GM23248 (cell line): ENCODE measurements at regions not wholly inside any gene's neighbourhood (a gene's known extent, or its start where the extent isn't known, plus 50 kb on each side); places are given as distances from the start of the nearest gene placed in this dataset.

Experiments
- DNase-seq: peaks from one replicate; pipeline ENCODE4 v3.0.0-alpha.2; 2015
- H2AFZ ChIP-seq: fragments of 200-600 bp; sonication (generic); 2 replicates; pipeline ENCODE4 v1.6.1; 2016; ENCODE audit warnings: antibody characterized with exemption
- H3F3A ChIP-seq: fragments of 200-600 bp; sonication (generic); 2 replicates; pipeline ENCODE4 v1.6.1; 2016; ENCODE audit warnings: mild to moderate bottlenecking, antibody characterized with exemption, mixed run types; ENCODE audit not compliant: insufficient read depth
- H3K27ac ChIP-seq: fragments of 200-600 bp; sonication (generic); 2 replicates; pipeline ENCODE4 v1.5.1; 2016; ENCODE audit warnings: mild to moderate bottlenecking
- H3K27me3 ChIP-seq: fragments of 200-600 bp; sonication (generic); replicated peaks from 2 replicates; pipeline ENCODE4 v1.6.1; 2016; ENCODE audit warnings: mild to moderate bottlenecking; ENCODE audit not compliant: insufficient read depth
- H3K36me3 ChIP-seq: fragments of 200-600 bp; sonication (generic); 2 replicates; pipeline ENCODE4 v1.6.1; 2016; ENCODE audit warnings: low read depth, mild to moderate bottlenecking
- H3K4me1 ChIP-seq: fragments of 200-600 bp; sonication (generic); 2 replicates; pipeline ENCODE4 v1.6.1; 2016; ENCODE audit warnings: mild to moderate bottlenecking; ENCODE audit not compliant: insufficient read depth
- H3K4me2 ChIP-seq: fragments of 200-600 bp; sonication (generic); one replicate; pipeline ENCODE4 v1.6.1; 2016; ENCODE audit warnings: mild to moderate bottlenecking; ENCODE audit not compliant: unreplicated experiment
- H3K4me3 ChIP-seq: fragments of 200-600 bp; sonication (generic); 2 replicates; pipeline ENCODE4 v1.5.1; 2016; ENCODE audit warnings: mild to moderate bottlenecking
- H3K79me2 ChIP-seq: fragments of 200-600 bp; sonication (generic); 2 replicates; pipeline ENCODE4 v1.6.1; 2016; ENCODE audit warnings: mild to moderate bottlenecking; ENCODE audit not compliant: insufficient read depth
- H3K9ac ChIP-seq: fragments of 200-600 bp; sonication (generic); 2 replicates; pipeline ENCODE4 v1.6.1; 2016; ENCODE audit warnings: mild to moderate bottlenecking
- H3K9me2 ChIP-seq: fragments of 200-600 bp; sonication (generic); 2 replicates; pipeline ENCODE4 v1.6.1; 2016; ENCODE audit warnings: mixed run types, mild to moderate bottlenecking, moderate library complexity; ENCODE audit not compliant: insufficient read depth
- H3K9me3 ChIP-seq: fragments of 200-600 bp; sonication (generic); one replicate; pipeline ENCODE4 v1.6.1; 2017; ENCODE audit warnings: low read depth
- H4K20me1 ChIP-seq: fragments of 200-600 bp; sonication (generic); 2 replicates; pipeline ENCODE4 v1.6.0; 2016; ENCODE audit not compliant: insufficient read depth
- EZH2 ChIP-seq: fragments of 200-600 bp; sonication (generic); IDR thresholded peaks from 2 replicates; pipeline ENCODE4 v1.6.1; 2018; ENCODE audit warnings: antibody characterized with exemption, mild to moderate bottlenecking; ENCODE audit not compliant: insufficient read depth, poor library complexity, severe bottlenecking
- EZH2phosphoT487 ChIP-seq: fragments of 200-600 bp; sonication (generic); IDR thresholded peaks from 2 replicates; pipeline ENCODE4 v1.6.1; 2018; ENCODE audit warnings: antibody characterized with exemption, moderate library complexity, mild to moderate bottlenecking, low read depth; ENCODE audit not compliant: insufficient read depth
- WGBS, 2 experiments: methylation state at CpG; one replicate each; pipeline ENCODE4 v1.1.6; 2015 to 2017; ENCODE audit warnings: low lambda C conversion rate in 2 of 2, low coverage in 1 of 2; ENCODE audit errors: missing lambda C conversion rate in 2 of 2; 5-methylcytosine and 5-hydroxymethylcytosine counted together
- in situ Hi-C: fragments of 300-500 bp; cut with MboI; formaldehyde crosslinking; loops from 2 replicates; pipeline ENCODE4 v1.15.0; 2020

- no peak for DNase-seq
- no peaks in the 10 kb centered on the region for H3K79me2 ChIP-seq
- H2AFZ ChIP-seq: no peak overlapping the region
- H4K20me1 ChIP-seq: no peaks in the 10 kb centered on the region
- no peaks in the 10 kb centered on the region for H3K4me1 ChIP-seq
- in situ Hi-C loops: no loop called here
- TF ChIP-seq EZH2phosphoT487 (no peak), EZH2 (no peak)
- no peak overlapping the region for H3K9ac ChIP-seq
- H3K4me2 ChIP-seq: no peak overlapping the region
- no peaks in the 10 kb centered on the region for H3K27me3 ChIP-seq
- H3F3A ChIP-seq: no peaks in the 10 kb centered on the region
- H3K9me3 ChIP-seq: no peaks in the 10 kb centered on the region
- H3K27ac ChIP-seq: no peak overlapping the region
- no peaks in the 10 kb centered on the region for H3K9me2 ChIP-seq
- H3K36me3 ChIP-seq: no peaks in the 10 kb centered on the region
- H3K4me3 ChIP-seq: no peak overlapping the region
- 17 to 28% methylated on average over 3 of the region's 3 CpGs for WGBS, 2 experiments
Measured at GRCh38 chr18:71388148-71388547, 1099.3 kb downstream of the SOCS6 start.

GRCh38 chr18:71374294-71375000, 1085.6 kb downstream of the SOCS6 start:
- H3K9me2 ChIP-seq: no peaks in the 10 kb centered on the region
- no peak overlapping the region for H3K9ac ChIP-seq
- H4K20me1 ChIP-seq: no peaks in the 10 kb centered on the region
- in situ Hi-C loops: no loop called here
- H3K4me3 ChIP-seq: no peak overlapping the region
- no peaks in the 10 kb centered on the region for H3K36me3 ChIP-seq
- no peak overlapping the region for H2AFZ ChIP-seq
- H3K27ac ChIP-seq: no peak overlapping the region
- no peaks in the 10 kb centered on the region for H3K27me3 ChIP-seq
- no peaks in the 10 kb centered on the region for H3K4me1 ChIP-seq
- no peaks in the 10 kb centered on the region for H3K9me3 ChIP-seq
- no peaks in the 10 kb centered on the region for H3F3A ChIP-seq
- 20 to 32% methylated on average over 5 of the region's 5 CpGs for WGBS, 2 experiments
- no peaks in the 10 kb centered on the region for H3K79me2 ChIP-seq
- no peak overlapping the region for H3K4me2 ChIP-seq
- no peak for TF ChIP-seq EZH2phosphoT487
- no peak for TF ChIP-seq EZH2
- no peak for DNase-seq

GRCh38 chr18:71371951-71372605, 1083.2 kb downstream of the SOCS6 start:
- no peaks in the 10 kb centered on the region for H3K9me2 ChIP-seq
- 8 to 15% methylated on average over 2 of the region's 2 CpGs for WGBS, 2 experiments

GRCh38 chr18:71370671-71371445, 1082.0 kb downstream of the SOCS6 start:
- no peaks in the 10 kb centered on the region for H3F3A ChIP-seq
- TF ChIP-seq EZH2phosphoT487 (no peak), EZH2 (no peak)
- no peak overlapping the region for H3K4me3 ChIP-seq
- no peak for DNase-seq
- no peaks in the 10 kb centered on the region for H3K27me3 ChIP-seq
- no peaks in the 10 kb centered on the region for H3K79me2 ChIP-seq
- no peak overlapping the region for H3K9ac ChIP-seq
- WGBS, 2 experiments: 28 to 29% methylated on average over 7 of the region's 7 CpGs
- no peak overlapping the region for H3K4me2 ChIP-seq
- no peak overlapping the region for H3K27ac ChIP-seq
- no peaks in the 10 kb centered on the region for H3K9me3 ChIP-seq
- in situ Hi-C loops: no loop called here
- H4K20me1 ChIP-seq: no peaks in the 10 kb centered on the region
- H3K36me3 ChIP-seq: no peaks in the 10 kb centered on the region
- H3K4me1 ChIP-seq: no peaks in the 10 kb centered on the region
- no peak overlapping the region for H2AFZ ChIP-seq
- H3K9me2 ChIP-seq: no peaks in the 10 kb centered on the region

More at GRCh38 chr18:71371951-71372605, 1083.2 kb downstream of the SOCS6 start:
- no peaks in the 10 kb centered on the region for H3K36me3 ChIP-seq
- H3K4me2 ChIP-seq: no peak overlapping the region
- no peak overlapping the region for H3K9ac ChIP-seq
- no peak overlapping the region for H3K4me3 ChIP-seq
- TF ChIP-seq EZH2phosphoT487 (no peak), EZH2 (no peak)
- H3K9me3 ChIP-seq: no peaks in the 10 kb centered on the region
- H3K27ac ChIP-seq: no peak overlapping the region
- no peaks in the 10 kb centered on the region for H3F3A ChIP-seq
- H3K27me3 ChIP-seq: no peaks in the 10 kb centered on the region
- in situ Hi-C loops: no loop called here
- H3K4me1 ChIP-seq: no peaks in the 10 kb centered on the region
- DNase-seq: no peak
- no peak overlapping the region for H2AFZ ChIP-seq
- no peaks in the 10 kb centered on the region for H4K20me1 ChIP-seq
- H3K79me2 ChIP-seq: no peaks in the 10 kb centered on the region
